22Rv1 (cell line): ENCODE measurements at regions not wholly inside any gene's neighbourhood (a gene's known extent, or its start where the extent isn't known, plus 50 kb on each side); places are given as distances from the start of the nearest gene placed in this dataset.

ENCODE experiments used
- CTCF ChIP-seq: fragments of 450-650 bp; IDR thresholded peaks from 2 replicates; pipeline ENCODE4 v1.5.1; 2017; ENCODE audit warnings: mild to moderate bottlenecking
- ZFX ChIP-seq: fragments of 450-650 bp; IDR thresholded peaks from 2 replicates; pipeline ENCODE4 v1.6.1; 2017; ENCODE audit warnings: antibody characterized with exemption, borderline replicate concordance

DNA sequence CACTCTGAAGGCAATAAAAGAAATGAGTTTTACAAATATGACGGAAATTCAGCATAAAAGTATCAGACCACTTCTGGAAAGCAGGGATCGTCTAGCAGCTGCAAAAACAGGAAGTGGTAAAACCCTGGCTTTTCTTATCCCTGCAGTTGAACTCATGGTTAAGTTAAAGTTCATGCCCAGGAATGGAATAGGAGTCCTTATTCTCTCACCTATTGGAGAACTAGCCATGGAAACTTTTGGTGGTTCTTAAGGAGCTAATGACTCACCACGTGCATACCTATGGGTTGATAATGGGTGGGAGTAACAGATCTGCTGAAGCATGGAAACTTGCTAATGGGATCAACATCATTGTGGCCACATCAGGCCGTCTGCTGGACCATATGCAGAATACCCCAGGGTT lies 93.5 kb upstream of the RGMB start:
- TF ChIP-seq CTCF (no peak), ZFX (no peak)
